ENCODE measurements at regions not wholly inside any gene's neighbourhood (a gene's known extent, or its start where the extent isn't known, plus 50 kb on each side); places are given as distances from the start of the nearest gene placed in this dataset.

DNA sequence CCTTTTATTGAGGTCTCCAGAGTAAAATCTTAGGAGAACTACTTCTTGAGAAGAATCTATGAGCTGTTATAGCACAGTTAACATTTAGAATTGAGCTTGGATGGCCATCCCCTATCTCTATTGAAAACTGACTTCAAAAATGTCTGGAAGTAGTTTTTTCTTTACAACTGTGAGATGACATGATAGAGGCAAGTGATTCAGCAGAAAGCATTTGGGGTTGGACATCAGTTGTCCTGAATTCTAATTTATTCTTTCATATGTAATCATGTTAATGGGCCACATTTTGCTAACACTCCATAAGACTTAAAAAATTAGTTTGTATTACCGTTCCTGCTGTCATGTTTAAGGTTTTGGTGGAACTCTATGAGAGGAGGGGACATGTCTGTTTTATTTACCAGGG is 237.0 kb upstream of the SLC14A2 start:
- FAIRE-seq (no peak), DNase-seq (ENCODE audit: low read depth, low spot score) (no peak)
- intact Hi-C loops (cut with micrococcal nuclease) (no loop called here), dilution Hi-C loops (cut with MboI; ENCODE audit: extremely low pct_ligation_motif_present, low sequenced_read_pairs) (no loop called here)
- Histone ChIP-seq H3K9ac (replicated peaks; ENCODE audit: extremely low read depth, insufficient read depth, low read length) (no peak overlapping the region), H3K36me3 (ENCODE audit: control insufficient read depth in 2 of 2, extremely low read depth in 1 of 2, insufficient read depth in 2 of 2, low read length in 2 of 2) (no peaks in the 10 kb centered on the region), H3K9me1 (replicated peaks; ENCODE audit: control insufficient read depth, extremely low read depth, insufficient read depth, low read length) (no peaks in the 10 kb centered on the region), H3K27ac (ENCODE audit: insufficient read depth, low read depth, low read length) (no peak overlapping the region), H3K4me1 (ENCODE audit: control insufficient read depth, extremely low read depth, insufficient read depth, low read length) (no peaks in the 10 kb centered on the region), H3K79me2 (ENCODE audit: control insufficient read depth, insufficient read depth, low read length) (no peaks in the 10 kb centered on the region), H3K4me2 (ENCODE audit: insufficient read depth, low read length) (no peak overlapping the region), H3K4me3 (replicated peaks in 1 of 3; ENCODE audit: insufficient read depth in 1 of 3, low read depth in 1 of 3, low read length in 3 of 3) (no peak overlapping the region), H2AFZ (ENCODE audit: low read depth, low read length) (no peak overlapping the region), H3K27me3 (ENCODE audit: control insufficient read depth in 2 of 2, insufficient read depth in 2 of 2, low read length in 2 of 2) (no peaks in the 10 kb centered on the region), H4K20me1 (replicated peaks; ENCODE audit: control insufficient read depth, extremely low read depth, insufficient read depth, low read length) (no peaks in the 10 kb centered on the region), H3K9me3 (replicated peaks; ENCODE audit: control insufficient read depth, insufficient read depth, low read length) (no peaks in the 10 kb centered on the region)
- BruUV-seq (replicated peaks) = no TSS peak
- ChIA-PET CTCF (no interaction called here), POLR2A (no interaction called here)
- TF ChIP-seq MYC (IDR thresholded peaks at IDR 0.05; ENCODE audit: low read depth, low read length) (no peak), POLR2AphosphoS5 (IDR thresholded peaks at IDR 0.05; ENCODE audit: insufficient read depth, low read depth, low read length) (no peak), JUN (IDR thresholded peaks at IDR 0.05; ENCODE audit: borderline replicate concordance, insufficient read depth, insufficient read length, low read depth) (no peak), EZH2 (IDR thresholded peaks at IDR 0.05; ENCODE audit: borderline replicate concordance, low read depth, low read length, severe bottlenecking) (no peak), GATA2 (IDR thresholded peaks at IDR 0.05; ENCODE audit: insufficient read depth, insufficient read length, low read depth, low read length) (no peak), CTCF (IDR thresholded peaks at IDR 0.05; ENCODE audit: extremely low read depth in 1 of 2, insufficient read depth in 1 of 2, low read depth in 1 of 2, low read length in 2 of 2) (no peak), FOS (IDR thresholded peaks at IDR 0.05; ENCODE audit: borderline replicate concordance, insufficient read depth, low read length) (no peak)
- TF ChIP-seq, protein P1, sequence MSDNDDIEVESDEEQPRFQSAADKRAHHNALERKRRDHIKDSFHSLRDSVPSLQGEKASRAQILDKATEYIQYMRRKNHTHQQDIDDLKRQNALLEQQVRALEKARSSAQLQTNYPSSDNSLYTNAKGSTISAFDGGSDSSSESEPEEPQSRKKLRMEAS (IDR thresholded peaks at IDR 0.05; ENCODE audit: insufficient read depth, insufficient read length) = no peak

Measured in endothelial cell of umbilical vein (primary cell).